Liver (tissue), 8 donors: ENCODE measurements at regions not wholly inside any gene's neighbourhood (a gene's known extent, or its start where the extent isn't known, plus 50 kb on each side); places are given as distances from the start of the nearest gene placed in this dataset.

Source experiments
- DNase-seq: peaks from one replicate; pipeline ENCODE4 v3.0.0-alpha.2; 2017; ENCODE audit warnings: low spot score
- H3K27ac ChIP-seq, 2 donors: one replicate each; pipeline ENCODE4 v1.7.0; 2013; ENCODE audit warnings: inconsistent platforms in 2 of 2, low read length in 2 of 2, control low read depth in 1 of 2, low read depth in 1 of 2, mild to moderate bottlenecking in 1 of 2
- H3K27me3 ChIP-seq, 4 donors: one replicate each; pipeline versions ENCODE4 v1.6.1 to v1.7.0; 2013; ENCODE audit warnings: low read length in 3 of 4, inconsistent platforms in 1 of 4, mild to moderate bottlenecking in 1 of 4, moderate library complexity in 1 of 4; ENCODE audit not compliant: control insufficient read depth in 4 of 4, insufficient read depth in 4 of 4
- H3K36me3 ChIP-seq, 4 donors: one replicate each; pipeline versions ENCODE4 v1.6.1 to v1.7.0; 2013; ENCODE audit warnings: low read length in 3 of 4, mild to moderate bottlenecking in 3 of 4, low read depth in 1 of 4, moderate library complexity in 1 of 4; ENCODE audit not compliant: control insufficient read depth in 4 of 4, insufficient read depth in 3 of 4
- H3K4me1 ChIP-seq, 4 donors: one replicate each; pipeline versions ENCODE4 v1.6.1 to v1.7.0; 2013; ENCODE audit warnings: low read length in 3 of 4, mild to moderate bottlenecking in 3 of 4, moderate library complexity in 1 of 4; ENCODE audit not compliant: control insufficient read depth in 4 of 4, insufficient read depth in 4 of 4
- H3K4me3 ChIP-seq, 3 donors: one replicate each; pipeline versions ENCODE4 v1.6.1 to v1.7.0; 2013; ENCODE audit warnings: low read length in 3 of 3, control low read depth in 1 of 3, low read depth in 1 of 3, mild to moderate bottlenecking in 1 of 3
- H3K9ac ChIP-seq, 2 donors: one replicate each; pipeline ENCODE4 v1.7.0; 2013; ENCODE audit warnings: low read length in 2 of 2, mild to moderate bottlenecking in 2 of 2, moderate library complexity in 2 of 2, control low read depth in 1 of 2, low read depth in 1 of 2
- H3K9me3 ChIP-seq, 4 donors: one replicate each; pipeline versions ENCODE4 v1.6.1 to v1.7.0; 2013; ENCODE audit warnings: low read length in 3 of 4; ENCODE audit not compliant: control insufficient read depth in 4 of 4
- ATF3 ChIP-seq: IDR thresholded peaks from 2 replicates; pipeline ENCODE4 v1.6.1; 2016; ENCODE audit warnings: antibody characterized with exemption
- CTCF ChIP-seq: fragments of 150-350 bp; IDR thresholded peaks from 2 replicates; pipeline ENCODE4 v1.5.1; 2017; ENCODE audit warnings: improper control_type of control experiment, low read depth, low read length; ENCODE audit not compliant: missing input control
- EGR1 ChIP-seq, 2 donors: IDR thresholded peaks; 2 replicates each; pipeline ENCODE4 v1.6.1; 2016 to 2018; ENCODE audit warnings: antibody characterized with exemption in 2 of 2, low read depth in 2 of 2
- FOXA1 ChIP-seq: IDR thresholded peaks from 2 replicates; pipeline ENCODE4 v1.6.1; 2016; ENCODE audit warnings: antibody characterized with exemption
- FOXA2 ChIP-seq: IDR thresholded peaks from 2 replicates; pipeline ENCODE4 v1.6.1; 2016; ENCODE audit warnings: antibody characterized with exemption
- GABPA ChIP-seq, 2 donors: IDR thresholded peaks in 1 of 2; conservative IDR thresholded peaks in 1 of 2; 2 replicates each; pipeline ENCODE4 v1.6.1; 2016; ENCODE audit warnings: antibody characterized with exemption in 2 of 2, mild to moderate bottlenecking in 1 of 2, moderate library complexity in 1 of 2
- JUND ChIP-seq, 2 donors: IDR thresholded peaks; 2 replicates each; pipeline ENCODE4 v1.6.1; 2016; ENCODE audit warnings: antibody characterized with exemption in 2 of 2
- NR2F2 ChIP-seq: IDR thresholded peaks from 2 replicates; pipeline ENCODE4 v1.6.1; 2016; ENCODE audit warnings: antibody characterized with exemption
- RAD21 ChIP-seq, 2 donors: IDR thresholded peaks; 2 replicates each; pipeline ENCODE4 v1.6.1; 2016; ENCODE audit warnings: antibody characterized with exemption in 2 of 2, mild to moderate bottlenecking in 2 of 2
- REST ChIP-seq: IDR thresholded peaks from 2 replicates; pipeline ENCODE4 v1.6.1; 2016; ENCODE audit warnings: antibody characterized with exemption, mild to moderate bottlenecking
- RXRA ChIP-seq, 2 donors: IDR thresholded peaks; 2 replicates each; pipeline ENCODE4 v1.6.1; 2017 to 2018; ENCODE audit warnings: antibody characterized with exemption in 2 of 2, mild to moderate bottlenecking in 1 of 2
- SP1 ChIP-seq: IDR thresholded peaks from 2 replicates; pipeline ENCODE4 v1.6.1; 2018; ENCODE audit warnings: antibody characterized with exemption, mild to moderate bottlenecking
- TAF1 ChIP-seq: conservative IDR thresholded peaks from 2 replicates; pipeline ENCODE4 v1.6.1; 2016; ENCODE audit warnings: antibody characterized with exemption, mild to moderate bottlenecking
- YY1 ChIP-seq: IDR thresholded peaks from 2 replicates; pipeline ENCODE4 v1.6.1; 2016; ENCODE audit warnings: antibody characterized with exemption, mild to moderate bottlenecking
- ZBTB33 ChIP-seq: IDR thresholded peaks from 2 replicates; pipeline ENCODE4 v1.6.1; 2016; ENCODE audit warnings: antibody characterized with exemption
- WGBS: extraction: QIAGEN DNeasy Blood & Tissue Kit; methylation state at CpG from one replicate; pipeline ENCODE4 v1.1.7; 2013; 5-methylcytosine and 5-hydroxymethylcytosine counted together
- donor health status: healthy.
- donor health status: healthy.
- donor health status: healthy.
- donor health status: healthy.
- donor health status: healthy.

GRCh38 chr7:9945131-9945530, 1028.5 kb upstream of the PHF14 start (continued):
- TF ChIP-seq ZBTB33 (no peak), GABPA (IDR thresholded peaks at IDR 0.05 in 1 of 2, conservative IDR thresholded peaks at IDR 0.05 in 1 of 2) (no peak), NR2F2 (no peak)

- WGBS: 89% methylated on average over 2 of the region's 2 CpGs
- no peaks in the 10 kb centered on the region for H3K36me3 ChIP-seq
- H3K27me3 ChIP-seq: no peaks in the 10 kb centered on the region
- H3K4me3 ChIP-seq: no peak overlapping the region
- no peaks in the 10 kb centered on the region for H3K4me1 ChIP-seq
- TF ChIP-seq YY1: no peak
- no peak for TF ChIP-seq RAD21 (IDR thresholded peaks at IDR 0.05)
- TF ChIP-seq REST: no peak
- TF ChIP-seq CTCF: no peak
- TF ChIP-seq ZBTB33: no peak
- TF ChIP-seq FOXA1: no peak
- no peak for TF ChIP-seq GABPA (IDR thresholded peaks at IDR 0.05 in 1 of 2, conservative IDR thresholded peaks at IDR 0.05 in 1 of 2)
- TF ChIP-seq JUND (IDR thresholded peaks at IDR 0.05): no peak
- TF ChIP-seq NR2F2: no peak
- no peak for TF ChIP-seq RXRA (IDR thresholded peaks at IDR 0.05)
- TF ChIP-seq FOXA2: no peak
- no peak for TF ChIP-seq TAF1
- TF ChIP-seq SP1: no peak
- no peak for TF ChIP-seq EGR1 (IDR thresholded peaks at IDR 0.05; ENCODE audit: low read depth in 2 of 2)
- TF ChIP-seq ATF3: no peak
- no peak overlapping the region for H3K9ac ChIP-seq
- H3K27ac ChIP-seq: no peak overlapping the region
- H3K9me3 ChIP-seq: no peaks in the 10 kb centered on the region
- DNase-seq: no peak
These were observed 1027.8 kb upstream of the PHF14 start for GRCh38 chr7:9945857-9946256.
